Osteoblast (primary cell): ENCODE measurements at regions not wholly inside any gene's neighbourhood (a gene's known extent, or its start where the extent isn't known, plus 50 kb on each side); places are given as distances from the start of the nearest gene placed in this dataset.

Experiments
- DNase-seq: peaks from one replicate; pipeline ENCODE4 v3.0.0; 2011; ENCODE audit warnings: low spot score, mixed read lengths; ENCODE audit not compliant: insufficient read length; ENCODE audit errors: missing footprints
- H2AFZ ChIP-seq: 2 replicates; pipeline ENCODE4 v1.6.0; 2011; ENCODE audit warnings: mild to moderate bottlenecking, low read length
- H3K27ac ChIP-seq: 2 replicates; pipeline ENCODE4 v1.5.1; 2011; ENCODE audit warnings: mild to moderate bottlenecking, low read depth, low read length, moderate library complexity
- H3K27me3 ChIP-seq: 2 replicates; pipeline ENCODE4 v1.6.0; 2012; ENCODE audit warnings: mild to moderate bottlenecking, control low read depth, inconsistent platforms, low read length, moderate library complexity; ENCODE audit not compliant: insufficient read depth
- H3K36me3 ChIP-seq: 2 replicates; pipeline ENCODE4 v1.5.1; 2011; ENCODE audit warnings: mild to moderate bottlenecking, low read length, control low read depth, moderate library complexity; ENCODE audit not compliant: insufficient read depth
- H3K4me1 ChIP-seq: 2 replicates; pipeline ENCODE4 v1.5.1; 2011; ENCODE audit warnings: mild to moderate bottlenecking, low read length, control low read depth, moderate library complexity; ENCODE audit not compliant: insufficient read depth
- H3K4me2 ChIP-seq: 2 replicates; pipeline ENCODE4 v1.6.0; 2011; ENCODE audit warnings: mild to moderate bottlenecking, low read length; ENCODE audit not compliant: insufficient read depth
- H3K4me3 ChIP-seq: fragments of 200-600 bp; sonication (generic); 3 replicates; pipeline ENCODE4 v1.5.1; 2012; ENCODE audit warnings: mild to moderate bottlenecking, low read length, inconsistent platforms; ENCODE audit not compliant: insufficient read depth
- H3K79me2 ChIP-seq: 2 replicates; pipeline ENCODE4 v1.6.0; 2012; ENCODE audit warnings: mild to moderate bottlenecking, low read length, control low read depth, inconsistent platforms; ENCODE audit not compliant: insufficient read depth
- H3K9me3 ChIP-seq: 2 replicates; pipeline ENCODE4 v1.5.1; 2011; ENCODE audit warnings: low read depth, low read length, control low read depth
- H4K20me1 ChIP-seq: 2 replicates; pipeline ENCODE4 v1.6.0; 2012; ENCODE audit warnings: mild to moderate bottlenecking, low read length, control low read depth; ENCODE audit not compliant: insufficient read depth
- TF ChIP-seq, protein P1 (sequence below): IDR thresholded peaks from 2 replicates; pipeline ENCODE4 v1.5.1; 2011; ENCODE audit warnings: mild to moderate bottlenecking, low read depth, low read length, moderate library complexity; ENCODE audit errors: extremely low read depth

DNA sequence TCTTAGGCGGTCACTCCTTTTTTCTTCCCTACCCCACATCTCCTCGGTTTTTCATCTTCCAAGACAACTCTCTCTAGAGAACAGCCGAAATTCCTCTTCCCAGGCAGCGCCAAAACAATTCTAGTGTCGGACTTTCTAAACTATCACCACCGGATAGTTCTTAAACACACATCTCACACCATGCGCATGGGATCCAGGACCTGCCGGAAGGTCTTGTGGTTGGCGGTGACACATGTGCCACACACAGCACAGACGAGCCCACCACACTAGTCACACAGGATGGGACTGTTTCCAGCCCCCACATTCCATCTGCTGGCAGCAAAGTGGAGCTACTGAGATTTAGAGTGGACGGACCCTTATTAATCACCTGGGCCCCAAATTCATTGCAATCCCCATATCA lies 614.9 kb upstream of the CADM1 start:
- no peak for DNase-seq

DNA sequence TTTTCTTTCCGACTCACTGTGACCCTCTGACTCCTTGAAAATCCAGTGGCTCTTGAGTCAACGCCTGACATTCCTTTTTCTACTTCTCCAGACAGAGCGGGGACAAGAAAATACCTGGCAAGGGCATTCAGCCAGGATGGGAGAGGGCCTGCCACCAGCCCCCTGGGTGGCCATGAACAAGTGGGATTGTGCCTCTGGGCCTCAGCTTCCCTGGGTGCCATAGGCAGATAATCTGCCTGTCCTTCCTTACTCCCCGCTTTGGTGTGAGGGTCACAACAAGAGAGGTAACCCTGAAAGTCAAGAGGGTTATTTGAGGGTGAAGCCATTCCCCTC lies 613.9 kb upstream of the CADM1 start:
- no peaks in the 10 kb centered on the region for H3K79me2 ChIP-seq
- TF ChIP-seq, protein P1, sequence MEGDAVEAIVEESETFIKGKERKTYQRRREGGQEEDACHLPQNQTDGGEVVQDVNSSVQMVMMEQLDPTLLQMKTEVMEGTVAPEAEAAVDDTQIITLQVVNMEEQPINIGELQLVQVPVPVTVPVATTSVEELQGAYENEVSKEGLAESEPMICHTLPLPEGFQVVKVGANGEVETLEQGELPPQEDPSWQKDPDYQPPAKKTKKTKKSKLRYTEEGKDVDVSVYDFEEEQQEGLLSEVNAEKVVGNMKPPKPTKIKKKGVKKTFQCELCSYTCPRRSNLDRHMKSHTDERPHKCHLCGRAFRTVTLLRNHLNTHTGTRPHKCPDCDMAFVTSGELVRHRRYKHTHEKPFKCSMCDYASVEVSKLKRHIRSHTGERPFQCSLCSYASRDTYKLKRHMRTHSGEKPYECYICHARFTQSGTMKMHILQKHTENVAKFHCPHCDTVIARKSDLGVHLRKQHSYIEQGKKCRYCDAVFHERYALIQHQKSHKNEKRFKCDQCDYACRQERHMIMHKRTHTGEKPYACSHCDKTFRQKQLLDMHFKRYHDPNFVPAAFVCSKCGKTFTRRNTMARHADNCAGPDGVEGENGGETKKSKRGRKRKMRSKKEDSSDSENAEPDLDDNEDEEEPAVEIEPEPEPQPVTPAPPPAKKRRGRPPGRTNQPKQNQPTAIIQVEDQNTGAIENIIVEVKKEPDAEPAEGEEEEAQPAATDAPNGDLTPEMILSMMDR = no peak

More for the DNA sequence above, 614.9 kb upstream of the CADM1 start:
- no peak overlapping the region for H3K4me2 ChIP-seq
- no peaks in the 10 kb centered on the region for H3K79me2 ChIP-seq
- TF ChIP-seq, protein P1 = no peak
- H2AFZ ChIP-seq = no peak overlapping the region
- H3K36me3 ChIP-seq = no peaks in the 10 kb centered on the region
- H3K27me3 ChIP-seq = no peaks in the 10 kb centered on the region
- no peaks in the 10 kb centered on the region for H3K4me1 ChIP-seq
- H4K20me1 ChIP-seq = no peaks in the 10 kb centered on the region
- no peak overlapping the region for H3K4me3 ChIP-seq
- no peak overlapping the region for H3K27ac ChIP-seq
- H3K9me3 ChIP-seq = no peaks in the 10 kb centered on the region

DNA sequence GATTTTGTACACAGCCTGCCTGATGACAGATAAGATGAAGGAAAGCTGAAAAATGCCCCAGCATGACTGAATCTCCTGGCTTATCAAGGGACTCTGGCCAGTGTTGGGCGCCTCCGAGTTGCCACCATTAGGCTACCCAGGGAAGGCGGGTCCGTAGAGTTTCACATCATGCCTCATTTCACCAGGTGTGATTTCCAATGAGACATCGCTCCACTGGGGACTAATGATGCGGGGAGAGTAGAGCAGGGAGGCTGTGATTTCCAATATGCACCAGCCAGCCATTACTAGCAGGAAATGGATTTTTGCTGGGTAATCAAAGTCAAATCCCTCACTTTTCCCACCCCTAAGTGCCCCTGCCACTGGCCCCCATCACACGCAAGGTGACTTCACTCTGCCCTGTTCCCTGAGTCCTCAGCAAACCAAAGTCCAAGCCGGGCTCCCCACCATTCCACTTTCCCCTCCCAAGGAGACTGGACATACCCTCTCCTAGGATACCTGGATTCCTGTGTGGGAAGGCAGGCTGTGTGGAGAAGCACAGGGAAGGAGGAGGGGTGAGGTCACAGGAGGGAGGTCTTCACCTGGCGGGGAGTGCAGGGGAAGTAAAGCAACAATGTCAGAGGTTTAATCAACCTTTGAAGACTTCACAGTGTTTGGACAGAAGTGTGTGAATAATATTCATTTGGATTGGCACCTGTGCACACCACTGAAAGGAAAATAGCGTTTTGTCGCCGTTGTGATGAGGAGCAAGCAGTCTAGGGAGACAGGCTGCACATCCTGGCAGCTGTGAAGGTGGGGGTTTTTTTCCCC lies 613.3 kb upstream of the CADM1 start:
- TF ChIP-seq, protein P1 = no peak
- Histone ChIP-seq H3K4me2 (no peak overlapping the region), H3K4me1 (no peaks in the 10 kb centered on the region), H3K27me3 (no peaks in the 10 kb centered on the region), H3K9me3 (no peaks in the 10 kb centered on the region), H3K79me2 (no peaks in the 10 kb centered on the region), H2AFZ (no peak overlapping the region), H3K27ac (no peak overlapping the region), H4K20me1 (no peaks in the 10 kb centered on the region), H3K36me3 (no peaks in the 10 kb centered on the region), H3K4me3 (no peak overlapping the region)
- DNase-seq = no peak

More for the DNA sequence above, 613.9 kb upstream of the CADM1 start:
- H3K4me3 ChIP-seq = no peak overlapping the region
- H3K27me3 ChIP-seq = no peaks in the 10 kb centered on the region
- H4K20me1 ChIP-seq = no peaks in the 10 kb centered on the region
- H3K36me3 ChIP-seq = no peaks in the 10 kb centered on the region
- no peak overlapping the region for H3K4me2 ChIP-seq
- DNase-seq = no peak
- H3K9me3 ChIP-seq = no peaks in the 10 kb centered on the region
- H3K27ac ChIP-seq = no peak overlapping the region
- H2AFZ ChIP-seq = no peak overlapping the region
- no peaks in the 10 kb centered on the region for H3K4me1 ChIP-seq

DNA sequence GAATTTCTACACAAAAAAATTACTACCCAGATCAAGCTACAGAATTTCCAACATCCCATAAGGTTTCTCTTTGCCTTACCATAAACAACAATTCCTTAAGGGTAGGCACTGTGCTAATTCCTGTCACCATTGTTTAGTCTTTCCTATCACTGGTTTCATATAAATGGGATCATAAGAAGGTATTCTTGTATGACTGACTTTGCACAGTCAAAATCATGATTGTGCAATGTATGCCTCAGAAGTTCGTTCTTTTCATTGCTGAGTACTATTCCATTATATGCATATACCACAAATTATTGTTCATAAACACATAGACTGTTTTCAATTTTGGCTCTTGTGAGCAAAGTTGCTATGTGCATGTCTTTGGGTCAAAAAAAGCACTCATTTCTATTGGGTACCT lies 611.6 kb upstream of the CADM1 start:
- H3K4me1 ChIP-seq = no peaks in the 10 kb centered on the region
- H4K20me1 ChIP-seq = no peaks in the 10 kb centered on the region
- H3K27ac ChIP-seq = no peak overlapping the region
- H3K36me3 ChIP-seq = no peaks in the 10 kb centered on the region
- H3K9me3 ChIP-seq = no peaks in the 10 kb centered on the region
- H2AFZ ChIP-seq = no peak overlapping the region
- H3K27me3 ChIP-seq = no peaks in the 10 kb centered on the region
- H3K4me3 ChIP-seq = no peak overlapping the region
- TF ChIP-seq, protein P1 = no peak
- no peak for DNase-seq
- no peak overlapping the region for H3K4me2 ChIP-seq
- no peaks in the 10 kb centered on the region for H3K79me2 ChIP-seq
